BE2C (cell line): ENCODE measurements at regions not wholly inside any gene's neighbourhood (a gene's known extent, or its start where the extent isn't known, plus 50 kb on each side); places are given as distances from the start of the nearest gene placed in this dataset.
"Not testable (repeated sequence)": the region's sequence is repeated elsewhere in the genome, so short reads cannot be mapped to it uniquely, and the experiment has no call there.

Experiments used
- DNase-seq: peaks from one replicate; pipeline ENCODE4 v3.0.0-alpha.2; 2020
- H3K27me3 ChIP-seq: fragments of 250-450 bp; sonication (Bioruptor Pico); 2 replicates; pipeline ENCODE4 v1.5.1; 2020; ENCODE audit warnings: mild to moderate bottlenecking
- H3K36me3 ChIP-seq: fragments of 250-450 bp; sonication (Bioruptor Pico); 2 replicates; pipeline ENCODE4 v1.5.1; 2020; ENCODE audit warnings: mild to moderate bottlenecking
- H3K4me1 ChIP-seq: fragments of 250-450 bp; sonication (Bioruptor Pico); 2 replicates; pipeline ENCODE4 v1.5.1; 2020
- H3K4me3 ChIP-seq: 2 replicates; pipeline ENCODE4 v1.5.1; 2011; ENCODE audit warnings: low read depth, low read length
- H3K9me3 ChIP-seq: fragments of 250-450 bp; sonication (Bioruptor Pico); 2 replicates; pipeline ENCODE4 v1.5.1; 2020
- TF ChIP-seq, protein P1 (sequence below): IDR thresholded peaks from 2 replicates; pipeline ENCODE4 v1.5.1; 2012; ENCODE audit warnings: mild to moderate bottlenecking, low read depth, low read length

DNA sequence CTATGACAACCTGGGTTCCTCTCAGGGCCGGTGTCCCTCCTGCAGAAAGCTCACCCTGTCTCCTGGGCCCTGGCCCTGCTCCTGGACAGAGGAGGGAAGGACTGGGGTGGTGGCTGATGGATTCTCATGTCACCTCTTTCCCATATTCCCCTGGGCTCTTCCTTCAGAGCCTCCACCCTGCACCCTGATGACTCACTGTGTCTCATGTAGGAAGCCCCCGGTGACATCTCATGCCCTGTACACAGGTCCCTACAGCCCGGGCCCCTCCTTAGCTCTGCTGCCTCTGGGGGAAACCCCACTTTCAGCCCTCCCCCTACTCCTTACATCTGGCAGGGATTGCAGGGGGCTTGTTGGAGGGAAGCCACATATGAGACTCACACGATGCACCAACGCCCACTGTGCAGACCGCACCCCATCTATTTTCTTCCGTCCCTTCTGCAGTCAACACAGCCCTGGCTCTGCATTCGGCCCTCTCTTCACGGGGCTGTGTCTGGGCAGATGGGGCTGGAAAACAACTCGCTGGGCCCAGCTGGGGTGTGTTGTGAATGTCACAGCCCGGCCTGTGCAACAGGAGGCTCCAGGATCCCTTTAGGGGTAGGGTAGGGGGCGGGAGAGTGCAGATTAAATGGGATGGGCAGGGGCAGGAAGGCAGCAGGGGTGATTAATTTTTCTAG, 124.6 kb upstream of the SULF2 start:
- not testable (repeated sequence) for H3K27me3 ChIP-seq, DNase-seq, H3K4me1 ChIP-seq, H3K9me3 ChIP-seq, H3K36me3 ChIP-seq, H3K4me3 ChIP-seq

- not testable (repeated sequence) for H3K4me3 ChIP-seq, H3K9me3 ChIP-seq, H3K36me3 ChIP-seq, H3K27me3 ChIP-seq, H3K4me1 ChIP-seq, DNase-seq
Measured at GRCh38 chr20:47908361-47909035, 123.2 kb upstream of the SULF2 start.

GRCh38 chr20:47907951-47908350, 122.7 kb upstream of the SULF2 start:
- not testable (repeated sequence) for H3K4me1 ChIP-seq, H3K27me3 ChIP-seq

GRCh38 chr20:47907031-47907675, 121.9 kb upstream of the SULF2 start:
- Histone ChIP-seq H3K4me1 (no peaks in the 10 kb centered on the region), H3K4me3 (no peak overlapping the region), H3K36me3 (no peaks in the 10 kb centered on the region), H3K9me3 (no peaks in the 10 kb centered on the region), H3K27me3 (no peaks in the 10 kb centered on the region)
- TF ChIP-seq, protein P1, sequence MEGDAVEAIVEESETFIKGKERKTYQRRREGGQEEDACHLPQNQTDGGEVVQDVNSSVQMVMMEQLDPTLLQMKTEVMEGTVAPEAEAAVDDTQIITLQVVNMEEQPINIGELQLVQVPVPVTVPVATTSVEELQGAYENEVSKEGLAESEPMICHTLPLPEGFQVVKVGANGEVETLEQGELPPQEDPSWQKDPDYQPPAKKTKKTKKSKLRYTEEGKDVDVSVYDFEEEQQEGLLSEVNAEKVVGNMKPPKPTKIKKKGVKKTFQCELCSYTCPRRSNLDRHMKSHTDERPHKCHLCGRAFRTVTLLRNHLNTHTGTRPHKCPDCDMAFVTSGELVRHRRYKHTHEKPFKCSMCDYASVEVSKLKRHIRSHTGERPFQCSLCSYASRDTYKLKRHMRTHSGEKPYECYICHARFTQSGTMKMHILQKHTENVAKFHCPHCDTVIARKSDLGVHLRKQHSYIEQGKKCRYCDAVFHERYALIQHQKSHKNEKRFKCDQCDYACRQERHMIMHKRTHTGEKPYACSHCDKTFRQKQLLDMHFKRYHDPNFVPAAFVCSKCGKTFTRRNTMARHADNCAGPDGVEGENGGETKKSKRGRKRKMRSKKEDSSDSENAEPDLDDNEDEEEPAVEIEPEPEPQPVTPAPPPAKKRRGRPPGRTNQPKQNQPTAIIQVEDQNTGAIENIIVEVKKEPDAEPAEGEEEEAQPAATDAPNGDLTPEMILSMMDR, result no peak
- DNase-seq, result no peak

More at GRCh38 chr20:47907951-47908350, 122.7 kb upstream of the SULF2 start:
- H3K4me3 ChIP-seq, H3K9me3 ChIP-seq, H3K36me3 ChIP-seq, DNase-seq: not testable (repeated sequence)

- Histone ChIP-seq H3K36me3 (no peaks in the 10 kb centered on the region), H3K4me3 (no peak overlapping the region), H3K4me1 (no peaks in the 10 kb centered on the region), H3K9me3 (no peaks in the 10 kb centered on the region), H3K27me3 (no peaks in the 10 kb centered on the region)
- TF ChIP-seq, protein P1, result no peak
- no peak for DNase-seq
Measured at GRCh38 chr20:47906348-47906660, 121.0 kb upstream of the SULF2 start.

DNA sequence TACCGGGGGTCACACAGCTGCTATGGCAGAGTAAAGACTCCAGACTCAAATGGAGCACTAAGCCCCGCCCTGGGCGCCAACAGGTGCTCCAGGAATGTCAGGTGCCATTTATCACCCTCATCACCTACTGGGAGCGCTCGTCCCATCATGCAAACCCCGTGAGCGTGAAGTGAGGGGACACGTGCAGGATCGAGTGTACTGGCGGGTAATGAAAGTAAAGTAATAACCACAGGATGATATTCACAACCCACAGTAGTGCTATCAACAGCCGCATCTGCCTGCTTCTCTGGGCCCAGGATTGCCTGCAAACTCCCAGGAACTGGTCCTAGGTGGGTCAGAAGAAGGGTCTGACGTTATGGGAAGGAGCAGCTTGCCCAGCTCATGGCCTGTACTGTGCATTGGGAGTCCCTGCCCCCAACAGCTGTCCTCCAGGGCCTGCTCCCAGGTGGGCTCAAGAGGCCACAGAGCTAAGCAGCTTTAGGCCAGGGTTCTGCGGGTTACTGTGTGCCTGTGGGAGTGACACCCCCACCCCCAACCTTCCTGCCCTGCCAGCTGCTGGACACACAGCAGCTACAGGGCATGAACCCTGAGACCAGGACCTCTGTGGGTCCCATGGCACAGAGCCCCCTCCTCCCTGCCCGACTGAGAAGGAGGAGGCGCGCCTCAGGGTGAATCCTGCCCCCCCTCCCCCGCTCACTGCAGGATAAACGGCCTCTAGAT, 120.5 kb upstream of the SULF2 start:
- Histone ChIP-seq H3K9me3 (no peaks in the 10 kb centered on the region), H3K4me3 (no peak overlapping the region), H3K27me3 (no peaks in the 10 kb centered on the region), H3K4me1 (no peaks in the 10 kb centered on the region), H3K36me3 (no peaks in the 10 kb centered on the region)
- TF ChIP-seq, protein P1, result no peak
- no peak for DNase-seq

GRCh38 chr20:47903009-47903408, 117.7 kb upstream of the SULF2 start:
- not testable (repeated sequence) for H3K9me3 ChIP-seq, H3K4me3 ChIP-seq, DNase-seq, H3K36me3 ChIP-seq, H3K4me1 ChIP-seq, H3K27me3 ChIP-seq

GRCh38 chr20:47899313-47899712, 114.0 kb upstream of the SULF2 start:
- not testable (repeated sequence) for H3K27me3 ChIP-seq, H3K4me3 ChIP-seq, H3K9me3 ChIP-seq, H3K4me1 ChIP-seq, DNase-seq, H3K36me3 ChIP-seq
